MV-4-11 (cell line): ENCODE measurements at regions not wholly inside any gene's neighbourhood (a gene's known extent, or its start where the extent isn't known, plus 50 kb on each side); places are given as distances from the start of the nearest gene placed in this dataset.

Experiments
- DNase-seq: peaks from one replicate; lab custom pipeline; 2025; lab: John Stamatoyannopoulos, UW

GRCh38 chr14:100467046-100467750, 120.0 kb downstream of the BEGAIN start:
- DNase-seq: no peak

- no peak for DNase-seq
These were observed 119.3 kb downstream of the BEGAIN start for GRCh38 chr14:100467939-100468338.

GRCh38 chr14:100468557-100468956, 118.7 kb downstream of the BEGAIN start:
- DNase-seq: no peak

GRCh38 chr14:100469632-100470522, 117.3 kb downstream of the BEGAIN start:
- DNase-seq: no peak

- DNase-seq: no peak
These were observed 116.7 kb downstream of the BEGAIN start for GRCh38 chr14:100470523-100470897.

GRCh38 chr14:100471441-100472093, 115.7 kb downstream of the BEGAIN start:
- no peak for DNase-seq

- no peak for DNase-seq
These were observed 115.1 kb downstream of the BEGAIN start for GRCh38 chr14:100472094-100472455.

- DNase-seq: no peak
These were observed 114.7 kb downstream of the BEGAIN start for GRCh38 chr14:100472491-100472890.

GRCh38 chr14:100473249-100473648, 114.0 kb downstream of the BEGAIN start:
- no peak for DNase-seq

GRCh38 chr14:100474196-100474595, 113.0 kb downstream of the BEGAIN start:
- DNase-seq: no peak

- no peak for DNase-seq
These were observed 111.9 kb downstream of the BEGAIN start for GRCh38 chr14:100475268-100475667.

GRCh38 chr14:100476012-100476822, 111.0 kb downstream of the BEGAIN start:
- DNase-seq: no peak

- no peak for DNase-seq
These were observed 102.5 kb downstream of the BEGAIN start for GRCh38 chr14:100484531-100485267.

GRCh38 chr14:100486025-100486828, 101.0 kb downstream of the BEGAIN start:
- peak; percentile 53 for DNase-seq
